ENCODE measurements at regions not wholly inside any gene's neighbourhood (a gene's known extent, or its start where the extent isn't known, plus 50 kb on each side); places are given as distances from the start of the nearest gene placed in this dataset.

DNA sequence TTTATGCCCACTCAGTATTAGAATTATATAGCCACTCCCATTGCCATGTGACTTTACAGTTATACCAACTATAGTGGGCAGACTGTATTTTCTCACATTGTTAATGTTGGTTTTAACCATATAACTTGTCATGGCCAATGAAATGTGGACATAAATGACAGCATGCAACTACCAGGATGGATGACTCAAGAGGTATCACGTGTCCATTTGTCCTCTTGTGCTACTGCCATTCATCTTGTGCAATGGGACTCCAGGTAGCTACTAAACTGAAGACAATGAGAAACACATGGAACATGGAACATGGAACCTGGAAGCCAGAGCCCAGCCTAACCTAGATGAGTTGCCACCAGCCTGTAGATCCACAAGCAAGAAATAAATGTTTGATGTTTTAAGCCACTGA, 242.7 kb upstream of the IPO5 start:
- no peak for TF ChIP-seq ZFX (IDR thresholded peaks at IDR 0.05; ENCODE audit: borderline replicate concordance)
- TF ChIP-seq, protein P1, sequence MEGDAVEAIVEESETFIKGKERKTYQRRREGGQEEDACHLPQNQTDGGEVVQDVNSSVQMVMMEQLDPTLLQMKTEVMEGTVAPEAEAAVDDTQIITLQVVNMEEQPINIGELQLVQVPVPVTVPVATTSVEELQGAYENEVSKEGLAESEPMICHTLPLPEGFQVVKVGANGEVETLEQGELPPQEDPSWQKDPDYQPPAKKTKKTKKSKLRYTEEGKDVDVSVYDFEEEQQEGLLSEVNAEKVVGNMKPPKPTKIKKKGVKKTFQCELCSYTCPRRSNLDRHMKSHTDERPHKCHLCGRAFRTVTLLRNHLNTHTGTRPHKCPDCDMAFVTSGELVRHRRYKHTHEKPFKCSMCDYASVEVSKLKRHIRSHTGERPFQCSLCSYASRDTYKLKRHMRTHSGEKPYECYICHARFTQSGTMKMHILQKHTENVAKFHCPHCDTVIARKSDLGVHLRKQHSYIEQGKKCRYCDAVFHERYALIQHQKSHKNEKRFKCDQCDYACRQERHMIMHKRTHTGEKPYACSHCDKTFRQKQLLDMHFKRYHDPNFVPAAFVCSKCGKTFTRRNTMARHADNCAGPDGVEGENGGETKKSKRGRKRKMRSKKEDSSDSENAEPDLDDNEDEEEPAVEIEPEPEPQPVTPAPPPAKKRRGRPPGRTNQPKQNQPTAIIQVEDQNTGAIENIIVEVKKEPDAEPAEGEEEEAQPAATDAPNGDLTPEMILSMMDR (IDR thresholded peaks at IDR 0.05) = no peak

All from 22Rv1 (cell line).